ENCODE measurements at regions not wholly inside any gene's neighbourhood (a gene's known extent, or its start where the extent isn't known, plus 50 kb on each side); places are given as distances from the start of the nearest gene placed in this dataset.

- Histone ChIP-seq H2BK120ac (ENCODE audit: low read depth, low read length, poor library complexity, severe bottlenecking) (no peak overlapping the region), H4K91ac (ENCODE audit: insufficient read length, low read depth, low read length) (no peak overlapping the region), H3K56ac (ENCODE audit: insufficient read length, low read depth, low read length) (no peak overlapping the region), H3K4ac (ENCODE audit: low read depth, low read length) (no peak overlapping the region), H4K20me1 (ENCODE audit: control insufficient read depth, insufficient read depth, insufficient read length) (no peaks in the 10 kb centered on the region), H3K9ac (ENCODE audit: extremely low read depth, insufficient read length, low read length) (no peak overlapping the region), H3K23me2 (ENCODE audit: insufficient read length, low read depth, low read length, poor library complexity, severe bottlenecking) (no peaks in the 10 kb centered on the region), H3K27ac (ENCODE audit: insufficient read length, low read depth, low read length) (no peak overlapping the region), H3K18ac (ENCODE audit: insufficient read length, low read depth, low read length) (no peak overlapping the region), H3K23ac (ENCODE audit: insufficient read length, low read depth, low read length) (no peak overlapping the region), H2AK5ac (ENCODE audit: insufficient read length, low read length) (no peak overlapping the region), H3K9me3 (ENCODE audit: control insufficient read depth, low read depth, low read length) (no peaks in the 10 kb centered on the region), H4K5ac (ENCODE audit: insufficient read length, low read depth, low read length) (no peak overlapping the region), H3T11ph (ENCODE audit: low read length) (no peak overlapping the region), H3K4me2 (ENCODE audit: insufficient read depth, insufficient read length, low read length) (no peak overlapping the region), H3K79me1 (ENCODE audit: insufficient read depth, low read depth, low read length, poor library complexity, severe bottlenecking) (no peaks in the 10 kb centered on the region), H4K8ac (replicated peaks; ENCODE audit: insufficient read length, low read depth, low read length) (no peak overlapping the region), H2BK20ac (ENCODE audit: low read depth, low read length, poor library complexity, severe bottlenecking) (no peak overlapping the region), H3K27me3 (ENCODE audit: insufficient read depth, low read length) (no peaks in the 10 kb centered on the region), H2BK15ac (ENCODE audit: low read depth, low read length) (no peak overlapping the region), H3K4me1 (ENCODE audit: insufficient read depth, low read length) (peaks cover 3% of the 10 kb centered on the region; the same call in 1 of the 2 replicates), H3K79me2 (ENCODE audit: insufficient read depth, low read length) (no peaks in the 10 kb centered on the region), H3K14ac (ENCODE audit: insufficient read depth, low read length) (no peak overlapping the region), H2BK5ac (ENCODE audit: insufficient read length, low read length) (no peak overlapping the region), H2AFZ (ENCODE audit: low read length) (no peak overlapping the region), H2BK12ac (ENCODE audit: insufficient read length, low read depth, low read length) (no peak overlapping the region)
- TF ChIP-seq CTCF (conservative IDR thresholded peaks at IDR 0.05): no peak
- Mint-ChIP-seq H3K4me1 (peaks cover 26% of the 10 kb centered on the region in 2 experiments), H3K27me3 (ENCODE audit: low read depth) (no peaks in the 10 kb centered on the region), H3K9me3 (peaks cover 0 to 2% of the 10 kb centered on the region in 2 experiments; a peak in 3 of 5 replicates), H3K36me3 (ENCODE audit: insufficient read depth in 1 of 3, low read depth in 3 of 3) (peaks cover 0 to 3% (median 2%) of the 10 kb centered on the region in 3 experiments; a peak in 1 of 7 replicates), H3K27ac (peak overlapping the region in 2 of 3 experiments; percentile 40 to 59; a peak in 4 of 7 replicates), H3K4me3 (no peak overlapping the region)
- no CpG with 5 or more reads among the region's 3 CpGs for WGBS (ENCODE audit: extremely low coverage, insufficient read length, low lambda C conversion rate)
- no peak for DNase-seq
Measured at GRCh38 chr15:25497934-25498333, 59.1 kb upstream of the UBE3A start.
